ENCODE measurements at regions not wholly inside any gene's neighbourhood (a gene's known extent, or its start where the extent isn't known, plus 50 kb on each side); places are given as distances from the start of the nearest gene placed in this dataset.

DNA sequence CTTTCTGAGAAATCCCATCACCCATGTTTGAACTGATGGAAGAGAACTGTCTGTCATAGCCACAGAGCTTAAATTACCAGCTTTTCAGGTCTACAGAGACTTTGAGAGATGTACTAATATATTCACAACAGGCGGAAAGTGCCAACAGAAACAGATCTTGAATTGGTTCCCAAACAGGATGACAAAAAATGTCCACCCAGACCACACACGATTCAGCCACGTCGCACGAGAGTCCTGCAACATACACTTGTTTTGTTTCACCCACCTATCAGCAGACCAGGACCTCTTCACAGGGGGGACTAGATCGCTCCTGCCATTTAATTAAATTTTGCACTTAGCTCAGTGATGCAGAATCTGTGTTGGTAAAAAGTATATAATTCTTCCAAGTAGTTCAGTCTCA lies 187.1 kb upstream of the CEP162 start:
- no peaks in the 10 kb centered on the region for H3K36me3 ChIP-seq (replicated peaks in 1 of 2; ENCODE audit: control insufficient read depth in 1 of 2, insufficient read depth in 2 of 2, low read length in 1 of 2)
- H3K9me2 ChIP-seq = no peaks in the 10 kb centered on the region
- peaks cover 12% of the 10 kb centered on the region; the same call in 1 of the 2 replicates for H3K27me3 ChIP-seq (ENCODE audit: insufficient read depth)
- no peak overlapping the region for H3K4me3 ChIP-seq (ENCODE audit: low read depth in 2 of 2, low read length in 1 of 2)
- no peaks in the 10 kb centered on the region for H4K20me1 ChIP-seq (ENCODE audit: insufficient read depth)
- TF ChIP-seq NFIC (IDR thresholded peaks at IDR 0.05; ENCODE audit: borderline replicate concordance) (no peak), NRF1 (IDR thresholded peaks at IDR 0.05; ENCODE audit: low read depth, low read length) (no peak), RCOR1 (IDR thresholded peaks at IDR 0.05; ENCODE audit: low read length) (no peak), RFX5 (IDR thresholded peaks at IDR 0.05; ENCODE audit: low read length) (no peak), IRF3 (IDR thresholded peaks at IDR 0.05; ENCODE audit: low read depth, low read length) (no peak), REST (IDR thresholded peaks at IDR 0.05; ENCODE audit: low read depth, low read length) (no peak), GABPA (IDR thresholded peaks at IDR 0.05; ENCODE audit: low read depth) (no peak), PBX3 (IDR thresholded peaks at IDR 0.05) (no peak), JUND (IDR thresholded peaks at IDR 0.05) (no peak), POLR2AphosphoS5 (IDR thresholded peaks at IDR 0.05; ENCODE audit: low read depth, low read length) (no peak), TEAD4 (IDR thresholded peaks at IDR 0.05; ENCODE audit: borderline replicate concordance, insufficient read depth) (no peak), EP300 (IDR thresholded peaks at IDR 0.05; ENCODE audit: borderline replicate concordance in 1 of 2, low read depth in 1 of 2, low read length in 1 of 2) (no peak), YY1 (IDR thresholded peaks at IDR 0.05; ENCODE audit: low read depth) (no peak), EZH2phosphoT487 (IDR thresholded peaks at IDR 0.05; ENCODE audit: borderline replicate concordance, low read depth) (no peak), MXI1 (IDR thresholded peaks at IDR 0.05; ENCODE audit: low read depth, low read length) (no peak), ELF1 (IDR thresholded peaks at IDR 0.05) (no peak), RAD21 (IDR thresholded peaks at IDR 0.05; ENCODE audit: low read length) (no peak), RXRA (IDR thresholded peaks at IDR 0.05; ENCODE audit: borderline replicate concordance, low read depth) (no peak)
- TF ChIP-seq, protein P1, sequence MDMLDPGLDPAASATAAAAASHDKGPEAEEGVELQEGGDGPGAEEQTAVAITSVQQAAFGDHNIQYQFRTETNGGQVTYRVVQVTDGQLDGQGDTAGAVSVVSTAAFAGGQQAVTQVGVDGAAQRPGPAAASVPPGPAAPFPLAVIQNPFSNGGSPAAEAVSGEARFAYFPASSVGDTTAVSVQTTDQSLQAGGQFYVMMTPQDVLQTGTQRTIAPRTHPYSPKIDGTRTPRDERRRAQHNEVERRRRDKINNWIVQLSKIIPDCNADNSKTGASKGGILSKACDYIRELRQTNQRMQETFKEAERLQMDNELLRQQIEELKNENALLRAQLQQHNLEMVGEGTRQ (IDR thresholded peaks at IDR 0.05; ENCODE audit: borderline replicate concordance, low read depth, low read length) = no peak
- TF ChIP-seq, protein P2, sequence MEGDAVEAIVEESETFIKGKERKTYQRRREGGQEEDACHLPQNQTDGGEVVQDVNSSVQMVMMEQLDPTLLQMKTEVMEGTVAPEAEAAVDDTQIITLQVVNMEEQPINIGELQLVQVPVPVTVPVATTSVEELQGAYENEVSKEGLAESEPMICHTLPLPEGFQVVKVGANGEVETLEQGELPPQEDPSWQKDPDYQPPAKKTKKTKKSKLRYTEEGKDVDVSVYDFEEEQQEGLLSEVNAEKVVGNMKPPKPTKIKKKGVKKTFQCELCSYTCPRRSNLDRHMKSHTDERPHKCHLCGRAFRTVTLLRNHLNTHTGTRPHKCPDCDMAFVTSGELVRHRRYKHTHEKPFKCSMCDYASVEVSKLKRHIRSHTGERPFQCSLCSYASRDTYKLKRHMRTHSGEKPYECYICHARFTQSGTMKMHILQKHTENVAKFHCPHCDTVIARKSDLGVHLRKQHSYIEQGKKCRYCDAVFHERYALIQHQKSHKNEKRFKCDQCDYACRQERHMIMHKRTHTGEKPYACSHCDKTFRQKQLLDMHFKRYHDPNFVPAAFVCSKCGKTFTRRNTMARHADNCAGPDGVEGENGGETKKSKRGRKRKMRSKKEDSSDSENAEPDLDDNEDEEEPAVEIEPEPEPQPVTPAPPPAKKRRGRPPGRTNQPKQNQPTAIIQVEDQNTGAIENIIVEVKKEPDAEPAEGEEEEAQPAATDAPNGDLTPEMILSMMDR (IDR thresholded peaks at IDR 0.05) = no peak
- H3K4me1 ChIP-seq (ENCODE audit: control insufficient read depth in 1 of 2, insufficient read depth in 2 of 2, low read depth in 1 of 2, low read length in 1 of 2) = no peaks in the 10 kb centered on the region; a peak in 2 of 4 replicates
- no peaks in the 10 kb centered on the region for H3K79me2 ChIP-seq (ENCODE audit: insufficient read depth)
- DNase-seq = no peak
- WGBS (ENCODE audit: low lambda C conversion rate) = 72% methylated on average over 6 of the region's 6 CpGs
- no peak overlapping the region for H3K4me2 ChIP-seq
- no peak overlapping the region for H2AFZ ChIP-seq (ENCODE audit: low read depth)
- no peak overlapping the region for H3K9ac ChIP-seq
- no peak overlapping the region for H3K27ac ChIP-seq (ENCODE audit: low read depth in 2 of 2, low read length in 1 of 2)
- POLR2A ChIA-PET = no interaction called here
- CTCF ChIA-PET = interaction anchor here (1.0 to 1.3 kb wide), 2 partner anchors 11 to 14 kb away, joined by 3 to 5 read pairs; no protein-coding TSS in a partner anchor
- H3F3A ChIP-seq (replicated peaks; ENCODE audit: insufficient read depth) = no peaks in the 10 kb centered on the region
- H3K9me3 ChIP-seq = no peaks in the 10 kb centered on the region
